ENCODE measurements at regions not wholly inside any gene's neighbourhood (a gene's known extent, or its start where the extent isn't known, plus 50 kb on each side); places are given as distances from the start of the nearest gene placed in this dataset.

GRCh38 chrX:39244147-39244546 lies 442.9 kb downstream of the MID1IP1 start:
- ChIA-PET POLR2A (no interaction called here), CTCF (no interaction called here)
- Mint-ChIP-seq H3K4me3 (ENCODE audit: unreplicated experiment) (no peak overlapping the region), H3K27me3 (ENCODE audit: insufficient read depth, unreplicated experiment) (no peaks in the 10 kb centered on the region), H3K27ac (ENCODE audit: unreplicated experiment) (no peak overlapping the region), H3K36me3 (ENCODE audit: insufficient read depth, unreplicated experiment) (no peaks in the 10 kb centered on the region), H3K9me3 (ENCODE audit: unreplicated experiment) (no peaks in the 10 kb centered on the region), H3K4me1 (ENCODE audit: low read depth, unreplicated experiment) (no peaks in the 10 kb centered on the region)
- no peaks in the 10 kb centered on the region for H3K4me1 ChIP-seq
- intact Hi-C loops (cut with micrococcal nuclease; ENCODE audit: unreplicated experiment), result loop anchor here (5.0 to 10.0 kb wide), 2 partner anchors 79 to 477 kb away; no protein-coding TSS in a partner anchor
- no peaks in the 10 kb centered on the region for H3K9me3 ChIP-seq
- H3K27me3 ChIP-seq (replicated peaks; ENCODE audit: control insufficient read depth, insufficient read depth, low read length), result no peaks in the 10 kb centered on the region
- H3K4me3 ChIP-seq (ENCODE audit: low read depth, low read length), result no peak overlapping the region
- BruUV-seq (replicated peaks), result no TSS peak
- TF ChIP-seq CTCF (IDR thresholded peaks at IDR 0.05; ENCODE audit: insufficient read depth in 1 of 2, low read depth in 1 of 2, low read length in 1 of 2, severe bottlenecking in 1 of 2, unreplicated experiment in 1 of 2), result no peak
- DNase-seq, result no peak
- no peaks in the 10 kb centered on the region for H3K36me3 ChIP-seq (ENCODE audit: control insufficient read depth, insufficient read depth, low read length)

- ChIA-PET POLR2A (no interaction called here), CTCF (no interaction called here)
- Mint-ChIP-seq H3K4me1 (ENCODE audit: low read depth, unreplicated experiment) (no peaks in the 10 kb centered on the region), H3K27me3 (ENCODE audit: insufficient read depth, unreplicated experiment) (peaks cover 4% of the 10 kb centered on the region), H3K36me3 (ENCODE audit: insufficient read depth, unreplicated experiment) (no peaks in the 10 kb centered on the region), H3K4me3 (ENCODE audit: unreplicated experiment) (no peak overlapping the region), H3K27ac (ENCODE audit: unreplicated experiment) (no peak overlapping the region), H3K9me3 (ENCODE audit: unreplicated experiment) (no peaks in the 10 kb centered on the region)
- no peak for DNase-seq
- TF ChIP-seq CTCF (IDR thresholded peaks at IDR 0.05; ENCODE audit: insufficient read depth in 1 of 2, low read depth in 1 of 2, low read length in 1 of 2, severe bottlenecking in 1 of 2, unreplicated experiment in 1 of 2), result no peak
- no peak overlapping the region for H3K4me3 ChIP-seq (ENCODE audit: low read depth, low read length)
- no peaks in the 10 kb centered on the region for H3K27me3 ChIP-seq (replicated peaks; ENCODE audit: control insufficient read depth, insufficient read depth, low read length)
- BruUV-seq (replicated peaks), result no TSS peak
- H3K9me3 ChIP-seq, result no peaks in the 10 kb centered on the region
- no peaks in the 10 kb centered on the region for H3K4me1 ChIP-seq
- intact Hi-C loops (cut with micrococcal nuclease; ENCODE audit: unreplicated experiment), result loop anchor here (10.0 kb wide), 1 partner anchor 80 kb away; no protein-coding TSS in a partner anchor
- no peaks in the 10 kb centered on the region for H3K36me3 ChIP-seq (ENCODE audit: control insufficient read depth, insufficient read depth, low read length)
These were observed 443.8 kb downstream of the MID1IP1 start for GRCh38 chrX:39245024-39245423.

GRCh38 chrX:39247536-39247935 lies 446.3 kb downstream of the MID1IP1 start:
- Mint-ChIP-seq H3K9me3 (ENCODE audit: unreplicated experiment) (no peaks in the 10 kb centered on the region), H3K27me3 (ENCODE audit: insufficient read depth, unreplicated experiment) (peaks cover 4% of the 10 kb centered on the region), H3K4me1 (ENCODE audit: low read depth, unreplicated experiment) (no peaks in the 10 kb centered on the region), H3K27ac (ENCODE audit: unreplicated experiment) (no peak overlapping the region), H3K4me3 (ENCODE audit: unreplicated experiment) (no peak overlapping the region), H3K36me3 (ENCODE audit: insufficient read depth, unreplicated experiment) (no peaks in the 10 kb centered on the region)
- Histone ChIP-seq H3K36me3 (ENCODE audit: control insufficient read depth, insufficient read depth, low read length) (no peaks in the 10 kb centered on the region), H3K27me3 (replicated peaks; ENCODE audit: control insufficient read depth, insufficient read depth, low read length) (no peaks in the 10 kb centered on the region), H3K4me3 (ENCODE audit: low read depth, low read length) (no peak overlapping the region), H3K4me1 (no peaks in the 10 kb centered on the region), H3K9me3 (no peaks in the 10 kb centered on the region)
- CTCF ChIA-PET, result no interaction called here
- BruUV-seq (replicated peaks), result no TSS peak
- intact Hi-C loops (cut with micrococcal nuclease; ENCODE audit: unreplicated experiment), result loop anchor here (10.0 kb wide), 1 partner anchor 83 kb away; no protein-coding TSS in a partner anchor
- DNase-seq, result no peak
- POLR2A ChIA-PET, result no interaction called here
- no peak for TF ChIP-seq CTCF (IDR thresholded peaks at IDR 0.05; ENCODE audit: insufficient read depth in 1 of 2, low read depth in 1 of 2, low read length in 1 of 2, severe bottlenecking in 1 of 2, unreplicated experiment in 1 of 2)

Data from Caco-2 (cell line).